Ectodermal cell (in vitro differentiated cells): ENCODE measurements at regions not wholly inside any gene's neighbourhood (a gene's known extent, or its start where the extent isn't known, plus 50 kb on each side); places are given as distances from the start of the nearest gene placed in this dataset.

ENCODE experiments used
- H3K27ac ChIP-seq: 2 replicates; pipeline ENCODE4 v1.7.0; 2013; ENCODE audit warnings: mild to moderate bottlenecking, low read depth, low read length; ENCODE audit not compliant: insufficient read depth, poor library complexity, severe bottlenecking
- H3K27me3 ChIP-seq: 2 replicates; pipeline ENCODE4 v1.7.0; 2013; ENCODE audit warnings: mild to moderate bottlenecking, low read length; ENCODE audit not compliant: insufficient read depth, control insufficient read depth, poor library complexity, severe bottlenecking
- H3K36me3 ChIP-seq: one replicate; pipeline ENCODE4 v1.7.0; 2013; ENCODE audit warnings: low read length; ENCODE audit not compliant: control insufficient read depth, insufficient read depth
- H3K4me1 ChIP-seq: one replicate; pipeline ENCODE4 v1.7.0; 2013; ENCODE audit warnings: low read length; ENCODE audit not compliant: control insufficient read depth, insufficient read depth
- H3K4me3 ChIP-seq: 2 replicates; pipeline ENCODE4 v1.7.0; 2013; ENCODE audit warnings: low read depth, low read length, control low read depth; ENCODE audit not compliant: insufficient read depth
- H3K9me3 ChIP-seq: 2 replicates; pipeline ENCODE4 v1.7.0; 2013; ENCODE audit warnings: mild to moderate bottlenecking, low read length, moderate library complexity; ENCODE audit not compliant: control insufficient read depth
- WGBS, 2 experiments: methylation state at CpG; one replicate each; pipeline ENCODE4 v1.1.7; 2013; ENCODE audit warnings: missing lambda C conversion rate in 2 of 2; 5-methylcytosine and 5-hydroxymethylcytosine counted together

- Histone ChIP-seq H3K27me3 (peaks cover 4% of the 10 kb centered on the region), H3K9me3 (no peaks in the 10 kb centered on the region), H3K27ac (no peak overlapping the region), H3K4me1 (no peaks in the 10 kb centered on the region), H3K4me3 (no peak overlapping the region), H3K36me3 (no peaks in the 10 kb centered on the region)
- 87 to 90% methylated on average over 17 of the region's 17 CpGs for WGBS, 2 experiments
Measured at GRCh38 chr1:17887661-17888371, 132.7 kb downstream of the ACTL8 start.

DNA sequence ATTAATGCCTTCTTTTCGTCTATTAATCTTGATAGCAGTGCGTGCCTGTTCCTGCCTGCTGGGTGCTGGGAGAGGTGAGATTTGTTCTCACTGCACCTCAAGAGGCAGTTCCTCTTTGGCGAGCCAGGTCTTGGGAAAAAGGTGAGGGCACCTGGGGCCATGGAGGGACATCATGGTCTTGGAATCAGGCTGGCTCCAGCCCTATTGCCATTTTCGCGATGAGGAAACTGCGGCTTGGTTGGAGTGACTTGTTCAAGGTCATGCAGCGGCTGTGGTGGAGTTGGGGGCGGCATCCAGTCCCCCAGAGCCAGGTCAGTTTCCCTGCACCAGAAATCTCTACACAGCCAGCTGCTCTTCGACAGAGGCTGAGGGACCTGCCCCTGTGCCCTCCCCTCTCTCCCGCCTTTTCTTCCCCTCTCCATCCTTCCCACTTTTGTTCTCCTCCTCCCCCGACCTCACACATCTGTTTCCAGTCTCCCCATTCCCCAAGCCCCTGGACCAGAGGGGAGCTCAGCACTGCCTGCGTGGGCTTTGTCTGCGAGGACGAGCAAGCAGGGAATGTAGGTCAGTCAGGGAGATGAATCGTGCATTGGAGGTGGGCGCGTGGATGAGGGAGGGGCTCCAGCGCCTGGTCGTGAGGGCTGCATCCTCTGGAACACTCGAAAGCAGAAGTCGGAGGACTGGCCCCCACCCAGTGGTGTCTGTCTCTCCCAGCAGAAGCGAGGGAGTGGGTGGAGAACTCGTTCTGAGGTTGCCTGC lies 135.1 kb downstream of the ACTL8 start:
- no peaks in the 10 kb centered on the region for H3K36me3 ChIP-seq
- H3K27ac ChIP-seq = no peak overlapping the region
- 80 to 81% methylated on average over 23 of the region's 23 CpGs for WGBS, 2 experiments

DNA sequence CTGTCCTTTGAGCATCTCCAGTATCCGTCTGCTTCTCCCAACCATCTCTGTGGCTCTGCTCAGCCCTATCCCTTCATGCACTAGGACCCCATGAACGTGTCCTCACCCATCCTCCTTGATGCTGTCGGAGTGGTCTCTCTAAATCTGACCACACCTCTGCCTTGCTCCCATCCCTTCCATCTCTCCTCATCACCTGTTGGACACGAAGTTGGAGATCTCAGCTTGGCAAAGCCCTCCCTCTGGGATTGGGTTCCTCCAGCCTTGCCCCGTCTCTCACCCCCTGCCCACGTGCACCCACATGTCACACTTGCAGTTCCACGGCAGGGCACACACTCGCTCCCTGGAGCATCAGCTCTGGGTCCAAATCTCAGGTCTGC lies 135.7 kb downstream of the ACTL8 start:
- no peaks in the 10 kb centered on the region for H3K36me3 ChIP-seq

More for the DNA sequence above, 135.1 kb downstream of the ACTL8 start:
- no peaks in the 10 kb centered on the region for H3K4me1 ChIP-seq
- no peaks in the 10 kb centered on the region for H3K9me3 ChIP-seq
- H3K4me3 ChIP-seq = no peak overlapping the region
- peaks cover 4% of the 10 kb centered on the region for H3K27me3 ChIP-seq

DNA sequence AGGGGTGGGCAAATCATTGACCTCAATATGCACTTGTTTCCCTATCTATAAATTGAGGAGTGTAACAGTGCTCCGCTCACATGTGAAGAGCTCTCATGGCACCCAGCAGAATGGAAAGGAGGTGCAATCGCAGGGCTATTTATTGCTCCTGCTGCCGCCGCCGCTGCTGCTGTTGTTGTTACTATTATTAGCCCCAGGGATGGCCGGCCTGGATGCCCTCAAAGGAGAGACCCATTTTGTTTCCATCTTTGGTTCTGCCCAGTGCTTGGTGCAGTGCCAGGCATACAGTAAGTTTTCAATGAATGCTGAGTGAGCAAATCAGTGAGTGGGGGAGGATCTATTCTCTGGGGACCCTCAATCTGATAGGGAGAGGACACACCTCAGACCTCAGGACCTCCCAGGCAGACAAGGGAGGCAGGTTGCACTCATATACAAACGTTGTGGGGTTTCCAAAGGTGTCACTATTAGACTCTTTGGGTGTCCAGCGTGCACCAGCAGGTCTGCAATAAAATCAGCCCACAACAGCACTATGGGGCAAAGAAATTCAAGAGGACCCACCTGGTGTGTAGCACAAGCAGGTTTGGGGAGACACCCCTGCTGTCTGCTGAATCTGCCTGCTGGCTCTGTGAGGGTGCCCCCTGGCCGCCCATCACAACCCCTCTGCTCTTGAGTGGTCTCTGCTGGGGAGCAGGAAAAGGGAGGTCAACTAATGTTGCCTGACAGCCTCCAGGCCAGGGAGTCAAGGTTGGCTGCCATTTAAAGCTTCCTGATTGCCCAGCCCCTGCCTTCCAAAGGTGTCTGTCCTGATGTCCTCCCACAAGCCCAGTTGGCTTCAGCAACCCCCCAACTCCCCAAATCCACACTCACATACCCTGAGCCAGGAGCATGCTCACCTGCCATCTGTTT lies 136.3 kb downstream of the ACTL8 start:
- H3K4me1 ChIP-seq = no peaks in the 10 kb centered on the region
- H3K9me3 ChIP-seq = no peaks in the 10 kb centered on the region
- no peak overlapping the region for H3K4me3 ChIP-seq
- H3K36me3 ChIP-seq = no peaks in the 10 kb centered on the region
- 93% methylated on average over 9 of the region's 9 CpGs for whole genome bisulfite sequencing, 2 experiments
- no peak overlapping the region for H3K27ac ChIP-seq
- H3K27me3 ChIP-seq = peaks cover 4% of the 10 kb centered on the region

More for the DNA sequence above, 135.7 kb downstream of the ACTL8 start:
- Histone ChIP-seq H3K27ac (no peak overlapping the region), H3K4me3 (no peak overlapping the region), H3K9me3 (no peaks in the 10 kb centered on the region), H3K4me1 (no peaks in the 10 kb centered on the region), H3K27me3 (peaks cover 4% of the 10 kb centered on the region)
- 81 to 83% methylated on average over 8 of the region's 8 CpGs for WGBS, 2 experiments

DNA sequence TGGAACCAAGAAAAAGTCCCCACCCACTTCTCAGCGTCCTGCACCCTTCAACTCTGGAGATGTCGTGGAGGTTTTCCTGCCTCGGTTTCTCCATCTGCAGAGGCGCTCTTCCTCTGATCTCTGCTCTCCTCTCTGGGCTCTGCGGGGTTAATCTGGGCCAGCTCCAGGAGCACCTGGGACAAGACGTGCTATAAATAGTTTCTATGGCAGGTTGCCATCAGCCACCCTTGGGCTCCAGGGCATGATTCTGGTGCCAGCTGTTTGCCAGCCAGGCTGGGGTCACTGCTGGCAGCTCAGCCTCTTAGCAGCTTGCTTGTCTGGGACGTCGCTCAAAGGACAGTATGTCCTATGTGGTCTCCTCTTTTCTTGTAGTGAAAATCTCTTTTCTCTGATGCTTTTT lies 137.1 kb downstream of the ACTL8 start:
- Histone ChIP-seq H3K4me3 (no peak overlapping the region), H3K36me3 (no peaks in the 10 kb centered on the region), H3K9me3 (no peaks in the 10 kb centered on the region), H3K4me1 (no peaks in the 10 kb centered on the region), H3K27ac (no peak overlapping the region), H3K27me3 (peaks cover 4% of the 10 kb centered on the region)
- 90 to 91% methylated on average over 8 of the region's 8 CpGs for WGBS, 2 experiments

GRCh38 chr1:17892851-17893250 lies 137.7 kb downstream of the ACTL8 start:
- 73 to 79% methylated on average over 7 of the region's 7 CpGs for WGBS, 2 experiments
- H3K36me3 ChIP-seq = no peaks in the 10 kb centered on the region
- H3K27me3 ChIP-seq = peaks cover 4% of the 10 kb centered on the region
- H3K4me3 ChIP-seq = no peak overlapping the region
- H3K4me1 ChIP-seq = no peaks in the 10 kb centered on the region
- no peak overlapping the region for H3K27ac ChIP-seq
- H3K9me3 ChIP-seq = no peaks in the 10 kb centered on the region

- WGBS, 2 experiments = 88% methylated on average over 12 of the region's 12 CpGs
- no peak overlapping the region for H3K4me3 ChIP-seq
- H3K9me3 ChIP-seq = no peaks in the 10 kb centered on the region
- no peak overlapping the region for H3K27ac ChIP-seq
- no peaks in the 10 kb centered on the region for H3K36me3 ChIP-seq
- H3K4me1 ChIP-seq = no peaks in the 10 kb centered on the region
- peaks cover 4% of the 10 kb centered on the region for H3K27me3 ChIP-seq
Measured at GRCh38 chr1:17893891-17894631, 138.9 kb downstream of the ACTL8 start.

DNA sequence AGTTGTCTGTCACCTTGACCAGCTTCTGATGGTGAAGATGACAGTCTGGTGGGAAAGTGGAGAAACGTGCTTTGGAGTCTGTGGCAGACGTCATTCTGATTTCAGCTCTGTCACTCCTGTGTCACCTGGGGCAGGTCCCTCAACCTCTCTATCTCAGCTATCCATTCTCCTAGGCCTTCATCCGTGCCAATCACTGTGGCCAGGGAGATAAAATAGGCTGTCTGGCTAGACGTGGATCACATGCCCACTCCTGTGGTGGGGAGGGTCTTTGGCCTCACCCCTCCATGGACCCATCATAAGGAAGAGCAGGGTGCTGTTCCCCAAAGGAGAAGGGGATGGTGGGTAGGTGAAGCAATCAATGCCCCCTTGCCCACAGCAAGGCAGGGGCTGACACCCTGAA lies 140.3 kb downstream of the ACTL8 start:
- no peak overlapping the region for H3K4me3 ChIP-seq
- H3K4me1 ChIP-seq = no peaks in the 10 kb centered on the region
- H3K27me3 ChIP-seq = no peaks in the 10 kb centered on the region
- 86 to 90% methylated on average over 4 of the region's 4 CpGs for WGBS, 2 experiments
- H3K9me3 ChIP-seq = no peaks in the 10 kb centered on the region
- no peaks in the 10 kb centered on the region for H3K36me3 ChIP-seq
- no peak overlapping the region for H3K27ac ChIP-seq

GRCh38 chr1:17895986-17896385 lies 140.9 kb downstream of the ACTL8 start:
- Histone ChIP-seq H3K27me3 (no peaks in the 10 kb centered on the region), H3K36me3 (no peaks in the 10 kb centered on the region), H3K9me3 (no peaks in the 10 kb centered on the region), H3K4me1 (no peaks in the 10 kb centered on the region), H3K27ac (no peak overlapping the region), H3K4me3 (no peak overlapping the region)
- 85 to 89% methylated on average over 8 of the region's 8 CpGs for WGBS, 2 experiments
